Activated naive CD4-positive, alpha-beta T cell treated with anti-CD3 and anti-CD28 coated beads for 36 hours (primary cell): ENCODE measurements at regions not wholly inside any gene's neighbourhood (a gene's known extent, or its start where the extent isn't known, plus 50 kb on each side); places are given as distances from the start of the nearest gene placed in this dataset.
"Not testable (repeated sequence)": the region's sequence is repeated elsewhere in the genome, so short reads cannot be mapped to it uniquely, and the experiment has no call there.

ENCODE experiments used
- CTCF ChIA-PET: fragments of 350-600 bp; sonication (Branson Sonifier 250); formaldehyde crosslinking; loops from one replicate; lab custom pipeline; 2021; ENCODE audit warnings: antibody characterized with exemption; lab: Charles Lee
- DNase-seq: peaks from one replicate; pipeline ENCODE4 v3.0.0-alpha.2; 2020
- H3K27ac Mint-ChIP-seq: one replicate; pipeline ENCODE4 v1.8.0; 2021; ENCODE audit warnings: mild to moderate bottlenecking, mixed read lengths
- H3K27me3 Mint-ChIP-seq: one replicate; pipeline ENCODE4 v1.8.0; 2021; ENCODE audit warnings: low read depth, mixed read lengths
- H3K36me3 Mint-ChIP-seq: one replicate; pipeline ENCODE4 v1.8.0; 2021; ENCODE audit warnings: low read depth, mixed read lengths
- H3K4me1 Mint-ChIP-seq: one replicate; pipeline ENCODE4 v1.8.0; 2021; ENCODE audit warnings: low read depth, mixed read lengths
- H3K4me3 Mint-ChIP-seq: one replicate; pipeline ENCODE4 v1.8.0; 2021; ENCODE audit warnings: mild to moderate bottlenecking, moderate library complexity, mixed read lengths
- H3K9me3 Mint-ChIP-seq: one replicate; pipeline ENCODE4 v1.8.0; 2021; ENCODE audit warnings: mixed read lengths
- intact Hi-C: fragments of 100-400 bp; cut with micrococcal nuclease; formaldehyde crosslinking; loops from one replicate; pipeline ENCODE4 v1.15.1; 2023

- Mint-ChIP-seq H3K36me3 (no peaks in the 10 kb centered on the region), H3K27ac (no peak overlapping the region), H3K4me1 (no peaks in the 10 kb centered on the region), H3K27me3 (no peaks in the 10 kb centered on the region), H3K4me3 (no peak overlapping the region), H3K9me3 (peaks cover 4% of the 10 kb centered on the region)
- intact Hi-C loops = no loop called here
- CTCF ChIA-PET = no interaction called here
- no peak for DNase-seq
Observed at GRCh38 chr1:189803364-189803763, 674.3 kb downstream of the BRINP3 start.

DNA sequence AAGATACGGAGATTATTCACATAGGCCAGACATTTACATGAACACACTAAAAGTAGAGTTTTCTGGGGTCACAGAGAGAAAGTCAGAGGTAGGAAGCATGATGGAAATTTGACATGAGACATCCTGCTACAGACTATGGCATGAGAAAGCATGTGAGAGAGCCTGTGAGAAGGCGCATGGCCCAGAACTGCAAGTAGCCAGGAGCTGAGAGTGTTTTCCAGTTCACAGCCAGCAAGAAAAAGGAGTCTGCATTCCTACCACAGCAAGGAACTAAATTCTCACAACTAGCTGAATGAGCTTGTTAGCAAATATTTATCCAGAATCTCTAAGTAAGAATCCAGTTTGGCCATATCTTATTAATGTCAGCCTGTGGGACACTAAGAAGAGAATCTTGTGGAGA lies 673.3 kb downstream of the BRINP3 start:
- Mint-ChIP-seq H3K4me3 (no peak overlapping the region), H3K9me3 (peaks cover 4% of the 10 kb centered on the region), H3K4me1 (no peaks in the 10 kb centered on the region), H3K27ac (no peak overlapping the region), H3K27me3 (no peaks in the 10 kb centered on the region), H3K36me3 (no peaks in the 10 kb centered on the region)
- intact Hi-C loops = no loop called here
- no peak for DNase-seq
- CTCF ChIA-PET = no interaction called here

DNA sequence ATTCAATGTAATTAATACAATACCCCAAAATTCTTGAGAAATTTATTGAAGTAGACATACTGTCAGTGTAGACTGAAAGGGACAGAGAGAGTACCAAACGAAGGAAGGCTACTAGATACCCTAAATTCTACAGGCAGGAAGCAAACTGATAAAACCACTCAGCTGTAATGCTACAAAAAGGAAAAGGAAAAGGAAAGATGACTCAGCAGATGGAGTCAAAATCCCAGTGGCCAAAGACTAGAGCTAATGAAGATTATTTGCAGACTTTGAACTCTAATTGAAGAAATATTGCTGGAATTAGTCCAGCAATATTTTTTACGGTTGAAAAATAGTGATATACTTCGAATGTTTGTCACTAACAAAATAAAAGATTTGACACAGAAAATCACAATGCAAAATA lies 671.9 kb downstream of the BRINP3 start:
- no peak for DNase-seq
- Mint-ChIP-seq H3K27ac (no peak overlapping the region), H3K4me1 (no peaks in the 10 kb centered on the region), H3K4me3 (no peak overlapping the region), H3K36me3 (no peaks in the 10 kb centered on the region), H3K27me3 (no peaks in the 10 kb centered on the region), H3K9me3 (peaks cover 4% of the 10 kb centered on the region)
- intact Hi-C loops = no loop called here
- CTCF ChIA-PET = no interaction called here

DNA sequence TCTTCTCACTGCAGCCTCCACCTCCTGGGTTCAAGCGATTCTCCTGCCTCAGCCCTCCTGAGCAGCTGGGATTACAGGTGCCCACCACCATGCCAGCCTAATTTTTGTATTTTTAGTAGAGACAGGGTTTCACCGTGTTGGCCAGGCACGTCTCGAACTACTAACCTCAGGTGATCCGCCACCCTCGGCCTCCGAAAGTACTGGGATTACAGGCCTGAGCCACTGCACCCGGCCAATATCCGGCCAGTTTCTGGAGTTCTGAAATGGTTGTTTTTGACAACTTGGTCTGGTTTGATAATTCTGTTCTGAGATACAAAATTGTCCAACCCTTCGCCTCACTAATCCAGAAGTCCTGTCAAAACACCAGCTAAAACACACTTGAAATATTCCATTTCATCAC lies 667.0 kb downstream of the BRINP3 start:
- H3K36me3 Mint-ChIP-seq, H3K27ac Mint-ChIP-seq, H3K4me3 Mint-ChIP-seq, H3K4me1 Mint-ChIP-seq, H3K9me3 Mint-ChIP-seq, H3K27me3 Mint-ChIP-seq, CTCF ChIA-PET, DNase-seq: not testable (repeated sequence)
- intact Hi-C loops = loop anchor here (5.0 kb wide), 1 partner anchor 443 kb away; no protein-coding TSS in a partner anchor

GRCh38 chr1:189811960-189812359 lies 665.7 kb downstream of the BRINP3 start:
- peaks cover under 1% of the 10 kb centered on the region for H3K9me3 Mint-ChIP-seq
- no peaks in the 10 kb centered on the region for H3K4me1 Mint-ChIP-seq
- intact Hi-C loops = loop anchor here (5.0 kb wide), 1 partner anchor 445 kb away; no protein-coding TSS in a partner anchor
- CTCF ChIA-PET = no interaction called here
- no peak for DNase-seq
- no peaks in the 10 kb centered on the region for H3K27me3 Mint-ChIP-seq
- no peaks in the 10 kb centered on the region for H3K36me3 Mint-ChIP-seq
- H3K4me3 Mint-ChIP-seq = no peak overlapping the region
- H3K27ac Mint-ChIP-seq = no peak overlapping the region

DNA sequence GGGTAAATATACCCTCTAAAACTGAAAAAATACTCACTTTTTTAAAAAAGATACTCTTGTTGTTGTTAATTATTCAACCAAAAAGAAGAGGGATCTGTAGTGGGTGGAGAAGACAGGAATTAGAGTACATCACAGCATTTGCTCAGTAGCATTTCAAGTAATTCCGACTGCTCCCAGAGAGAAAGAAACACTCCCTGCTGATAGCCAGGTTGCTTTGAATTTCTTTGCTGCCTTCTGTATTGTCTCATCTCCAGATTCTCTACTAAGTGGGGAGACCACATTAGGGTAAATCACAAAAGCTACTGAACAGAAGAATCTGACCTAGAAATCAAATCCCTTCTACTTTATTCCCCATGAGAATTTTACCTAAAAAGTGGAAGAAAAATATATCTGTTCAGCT lies 661.1 kb downstream of the BRINP3 start:
- H3K4me3 Mint-ChIP-seq = no peak overlapping the region
- CTCF ChIA-PET = no interaction called here
- no peak overlapping the region for H3K27ac Mint-ChIP-seq
- H3K27me3 Mint-ChIP-seq = no peaks in the 10 kb centered on the region
- H3K9me3 Mint-ChIP-seq = peaks cover 3% of the 10 kb centered on the region
- intact Hi-C loops = no loop called here
- H3K4me1 Mint-ChIP-seq = no peaks in the 10 kb centered on the region
- no peaks in the 10 kb centered on the region for H3K36me3 Mint-ChIP-seq
- DNase-seq = no peak

DNA sequence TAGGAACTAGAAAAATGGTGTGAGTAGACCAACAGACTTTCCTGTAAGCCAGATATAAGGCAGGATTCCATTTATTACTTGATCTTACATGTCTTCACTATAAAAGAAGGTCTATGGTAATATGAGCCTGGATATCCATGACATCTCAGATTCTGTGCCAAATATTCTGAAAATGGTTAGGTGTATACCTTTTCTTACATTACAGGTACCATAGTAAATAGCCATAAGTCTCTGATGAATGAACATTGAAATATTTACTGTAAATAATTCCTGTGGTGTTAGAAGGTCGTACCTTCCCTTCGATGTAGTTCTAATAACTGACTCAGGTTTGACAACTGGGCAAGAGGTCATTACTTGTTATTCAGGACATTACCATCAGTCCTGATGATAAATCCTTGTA lies 657.9 kb downstream of the BRINP3 start:
- Mint-ChIP-seq H3K4me3 (no peak overlapping the region), H3K27me3 (no peaks in the 10 kb centered on the region)

GRCh38 chr1:189821833-189822232 lies 655.8 kb downstream of the BRINP3 start:
- intact Hi-C loops = no loop called here
- no peak overlapping the region for H3K27ac Mint-ChIP-seq
- CTCF ChIA-PET = no interaction called here

More for the DNA sequence above, 657.9 kb downstream of the BRINP3 start:
- H3K9me3 Mint-ChIP-seq = peaks cover 3% of the 10 kb centered on the region
- no peaks in the 10 kb centered on the region for H3K36me3 Mint-ChIP-seq
- H3K4me1 Mint-ChIP-seq = no peaks in the 10 kb centered on the region
- DNase-seq = no peak
- no peak overlapping the region for H3K27ac Mint-ChIP-seq
- intact Hi-C loops = no loop called here
- CTCF ChIA-PET = no interaction called here

DNA sequence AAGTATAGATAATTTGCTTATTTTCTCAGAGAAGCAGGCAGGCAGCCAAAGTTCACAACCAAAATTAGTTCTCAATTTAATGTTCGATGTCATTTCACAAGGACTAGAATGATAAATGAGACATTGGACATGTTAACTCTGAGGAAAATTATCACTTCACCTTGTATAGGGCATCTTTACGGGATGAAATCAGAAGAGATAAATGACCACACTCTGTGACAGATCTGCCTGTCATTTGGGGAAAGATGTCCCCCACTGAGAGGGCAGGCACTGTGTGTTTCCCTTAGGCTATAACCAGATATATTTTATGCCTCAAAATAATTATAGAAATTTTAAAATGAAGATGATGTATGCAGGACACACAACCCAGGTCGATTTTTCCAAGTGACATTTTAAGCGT lies 642.9 kb downstream of the BRINP3 start:
- intact Hi-C loops = no loop called here
- H3K36me3 Mint-ChIP-seq = no peaks in the 10 kb centered on the region
- H3K27ac Mint-ChIP-seq = no peak overlapping the region
- no peak for DNase-seq
- no peaks in the 10 kb centered on the region for H3K4me1 Mint-ChIP-seq
- peaks cover 4% of the 10 kb centered on the region for H3K9me3 Mint-ChIP-seq
- CTCF ChIA-PET = no interaction called here
- H3K4me3 Mint-ChIP-seq = no peak overlapping the region
- H3K27me3 Mint-ChIP-seq = no peaks in the 10 kb centered on the region

More at GRCh38 chr1:189821833-189822232, 655.8 kb downstream of the BRINP3 start:
- Mint-ChIP-seq H3K4me3 (no peak overlapping the region), H3K4me1 (no peaks in the 10 kb centered on the region), H3K27me3 (no peaks in the 10 kb centered on the region), H3K9me3 (peaks cover 3% of the 10 kb centered on the region), H3K36me3 (no peaks in the 10 kb centered on the region)
- no peak for DNase-seq

- Mint-ChIP-seq H3K4me3 (no peak overlapping the region), H3K27me3 (no peaks in the 10 kb centered on the region), H3K9me3 (peaks cover 4% of the 10 kb centered on the region), H3K27ac (no peak overlapping the region), H3K36me3 (no peaks in the 10 kb centered on the region), H3K4me1 (no peaks in the 10 kb centered on the region)
- intact Hi-C loops = no loop called here
- CTCF ChIA-PET = no interaction called here
- DNase-seq = no peak
Observed at GRCh38 chr1:189847613-189848012, 630.1 kb downstream of the BRINP3 start.

DNA sequence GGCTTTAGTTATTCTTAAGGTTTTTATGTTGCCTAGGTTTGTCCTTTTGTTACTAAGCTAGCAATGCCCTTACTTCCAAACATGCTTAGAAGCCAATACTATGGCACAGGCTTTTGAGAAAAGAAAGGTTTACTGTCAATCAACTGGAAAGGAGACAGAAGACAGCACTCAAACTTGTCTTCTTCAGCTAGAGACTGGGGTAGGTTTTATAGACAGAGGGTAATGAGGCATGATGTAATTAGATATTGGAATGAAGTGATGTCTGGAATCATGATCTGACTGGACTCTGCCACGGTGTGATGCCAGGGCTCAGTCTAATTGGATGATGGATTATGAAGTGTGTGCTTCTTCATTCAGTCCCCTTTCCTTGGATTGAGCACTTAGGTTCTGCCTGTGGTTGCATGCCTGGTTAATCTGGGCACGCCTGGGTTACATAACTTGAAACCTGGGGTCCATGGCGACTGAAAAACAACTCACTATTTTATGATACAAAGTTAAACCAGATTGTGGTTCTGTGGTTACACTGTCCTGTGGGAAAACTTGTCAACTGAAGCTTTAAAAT lies 625.8 kb downstream of the BRINP3 start:
- DNase-seq = no peak
- CTCF ChIA-PET = no interaction called here
- no peaks in the 10 kb centered on the region for H3K36me3 Mint-ChIP-seq
- no peaks in the 10 kb centered on the region for H3K4me1 Mint-ChIP-seq
- peaks cover 16% of the 10 kb centered on the region for H3K9me3 Mint-ChIP-seq
- no peak overlapping the region for H3K27ac Mint-ChIP-seq
- no peaks in the 10 kb centered on the region for H3K27me3 Mint-ChIP-seq
- H3K4me3 Mint-ChIP-seq = no peak overlapping the region
- intact Hi-C loops = no loop called here

DNA sequence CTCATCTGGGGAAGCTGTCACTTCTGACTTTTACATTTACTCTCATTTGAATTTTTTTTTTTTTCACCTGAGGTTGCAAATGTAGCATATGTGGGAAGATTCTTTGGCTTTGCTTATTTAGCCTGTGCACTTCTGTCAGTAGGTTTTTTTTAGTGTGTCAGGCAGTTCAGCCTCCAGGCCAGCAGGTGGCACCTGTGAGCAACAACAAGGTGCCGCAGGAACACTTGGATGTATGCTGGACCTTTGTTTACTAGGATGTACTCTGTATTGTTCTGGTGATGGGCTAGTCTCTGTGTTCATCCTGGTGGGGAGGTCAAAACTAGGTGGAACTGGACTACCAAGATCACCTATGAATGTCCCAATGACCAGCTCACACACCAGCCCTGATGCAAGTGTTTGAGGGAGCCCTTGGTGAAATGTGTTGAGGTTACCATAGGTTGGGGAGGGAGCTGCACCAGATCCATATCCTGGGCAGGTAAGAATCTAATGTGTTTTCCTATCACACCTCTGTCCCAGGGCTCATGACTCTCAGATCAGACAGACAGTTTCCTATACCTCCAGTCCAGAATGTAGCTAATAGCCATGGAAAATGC lies 618.2 kb downstream of the BRINP3 start:
- H3K27ac Mint-ChIP-seq = no peak overlapping the region
- H3K9me3 Mint-ChIP-seq = peaks cover 19% of the 10 kb centered on the region
- H3K4me1 Mint-ChIP-seq = no peaks in the 10 kb centered on the region
- H3K36me3 Mint-ChIP-seq = no peaks in the 10 kb centered on the region
- H3K27me3 Mint-ChIP-seq = no peaks in the 10 kb centered on the region
- H3K4me3 Mint-ChIP-seq = no peak overlapping the region
- intact Hi-C loops = no loop called here
- DNase-seq = peak; percentile 42
- CTCF ChIA-PET = interaction anchor here (0.6 to 0.8 kb wide), 6 partner anchors 11 to 1176 kb away, joined by 3 to 5 read pairs (median 4); no protein-coding TSS in a partner anchor

DNA sequence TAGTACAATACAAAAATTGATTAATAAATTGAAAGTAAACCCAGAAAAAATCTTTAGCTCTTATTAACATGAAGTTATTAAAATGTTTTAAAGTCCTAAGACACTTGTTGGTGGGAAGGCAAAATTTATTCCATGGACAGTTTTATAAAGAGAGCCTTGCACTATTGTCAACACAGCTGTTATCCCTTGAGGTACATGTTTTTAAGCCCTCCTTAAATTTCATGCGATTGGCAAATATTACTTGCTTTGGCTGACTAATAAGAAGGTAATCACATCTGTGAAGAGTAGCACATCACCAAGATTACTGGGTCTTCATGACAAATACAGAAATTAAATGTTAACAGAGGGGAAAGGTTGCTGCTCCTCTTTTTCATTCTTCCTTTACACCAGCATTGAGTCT lies 611.1 kb downstream of the BRINP3 start:
- Mint-ChIP-seq H3K9me3 (no peaks in the 10 kb centered on the region), H3K27me3 (no peaks in the 10 kb centered on the region), H3K36me3 (no peaks in the 10 kb centered on the region), H3K4me1 (no peaks in the 10 kb centered on the region), H3K4me3 (no peak overlapping the region), H3K27ac (no peak overlapping the region)
- CTCF ChIA-PET = no interaction called here
- intact Hi-C loops = no loop called here
- DNase-seq = no peak
